ENCODE measurements at regions not wholly inside any gene's neighbourhood (a gene's known extent, or its start where the extent isn't known, plus 50 kb on each side); places are given as distances from the start of the nearest gene placed in this dataset.
"Not testable (repeated sequence)": the region's sequence is repeated elsewhere in the genome, so short reads cannot be mapped to it uniquely, and the experiment has no call there.

GRCh38 chr11:109480251-109480650 lies 58.3 kb downstream of the C11orf87 start:
- no peak for DNase-seq (ENCODE audit: low spot score)

- DNase-seq (ENCODE audit: low spot score) = no peak
These were observed 64.1 kb downstream of the C11orf87 start for GRCh38 chr11:109486129-109486528.

- DNase-seq (ENCODE audit: low spot score) = no peak
These were observed 69.1 kb downstream of the C11orf87 start for GRCh38 chr11:109490953-109491635.

GRCh38 chr11:109506115-109506514 lies 84.1 kb downstream of the C11orf87 start:
- DNase-seq (ENCODE audit: low spot score) = no peak

- DNase-seq (ENCODE audit: low spot score) = no peak
These were observed 85.3 kb downstream of the C11orf87 start for GRCh38 chr11:109507331-109507730.

- no peak for DNase-seq (ENCODE audit: low spot score)
These were observed 86.0 kb downstream of the C11orf87 start for GRCh38 chr11:109507836-109508561.

GRCh38 chr11:109508943-109509342 lies 87.0 kb downstream of the C11orf87 start:
- DNase-seq (ENCODE audit: low spot score) = no peak

- no peak for DNase-seq (ENCODE audit: low spot score)
These were observed 88.3 kb downstream of the C11orf87 start for GRCh38 chr11:109510316-109510715.

- DNase-seq (ENCODE audit: low spot score) = no peak
These were observed 89.6 kb downstream of the C11orf87 start for GRCh38 chr11:109511598-109511997.

GRCh38 chr11:109512249-109512648 lies 90.3 kb downstream of the C11orf87 start:
- no peak for DNase-seq (ENCODE audit: low spot score)

GRCh38 chr11:109512680-109513079 lies 90.7 kb downstream of the C11orf87 start:
- no peak for DNase-seq (ENCODE audit: low spot score)

- DNase-seq (ENCODE audit: low spot score) = no peak
These were observed 92.5 kb downstream of the C11orf87 start for GRCh38 chr11:109514313-109515018.

- no peak for DNase-seq (ENCODE audit: low spot score)
These were observed 97.3 kb downstream of the C11orf87 start for GRCh38 chr11:109519253-109519652.

- DNase-seq (ENCODE audit: low spot score) = no peak
These were observed 99.6 kb downstream of the C11orf87 start for GRCh38 chr11:109521571-109522086.

- DNase-seq (ENCODE audit: low spot score) = no peak
These were observed 100.2 kb downstream of the C11orf87 start for GRCh38 chr11:109522116-109522755.

- not testable (repeated sequence) for DNase-seq (ENCODE audit: low spot score)
These were observed 103.6 kb downstream of the C11orf87 start for GRCh38 chr11:109525636-109526035.

- no peak for DNase-seq (ENCODE audit: low spot score)
These were observed 104.1 kb downstream of the C11orf87 start for GRCh38 chr11:109526061-109526460.

- no peak for DNase-seq (ENCODE audit: low spot score)
These were observed 104.9 kb downstream of the C11orf87 start for GRCh38 chr11:109526931-109527330.

GRCh38 chr11:109527496-109527895 lies 105.5 kb downstream of the C11orf87 start:
- DNase-seq (ENCODE audit: low spot score) = no peak

- DNase-seq (ENCODE audit: low spot score) = no peak
These were observed 125.5 kb downstream of the C11orf87 start for GRCh38 chr11:109547356-109548027.

- DNase-seq (ENCODE audit: low spot score) = no peak
These were observed 130.4 kb downstream of the C11orf87 start for GRCh38 chr11:109552376-109552775.

- no peak for DNase-seq (ENCODE audit: low spot score)
These were observed 131.3 kb downstream of the C11orf87 start for GRCh38 chr11:109553284-109553683.

All from Ammon's horn (tissue), 1 donor.